DMS 273 (cell line): ENCODE measurements at regions not wholly inside any gene's neighbourhood (a gene's known extent, or its start where the extent isn't known, plus 50 kb on each side); places are given as distances from the start of the nearest gene placed in this dataset.

Experiments used
- DNase-seq: peaks from one replicate; lab custom pipeline; 2025; ENCODE audit not compliant: unreplicated experiment; lab: John Stamatoyannopoulos, UW

GRCh38 chr16:13392341-13392740 lies 490.9 kb downstream of the SHISA9 start:
- DNase-seq = no peak

GRCh38 chr16:13393816-13394215 lies 492.4 kb downstream of the SHISA9 start:
- no peak for DNase-seq

- DNase-seq = no peak
These were observed 493.1 kb downstream of the SHISA9 start for GRCh38 chr16:13394488-13394887.

GRCh38 chr16:13397126-13397525 lies 495.7 kb downstream of the SHISA9 start:
- DNase-seq = no peak

- DNase-seq = no peak
These were observed 500.2 kb downstream of the SHISA9 start for GRCh38 chr16:13401641-13402040.

- no peak for DNase-seq
These were observed 501.2 kb downstream of the SHISA9 start for GRCh38 chr16:13402601-13403000.

GRCh38 chr16:13403326-13403725 lies 501.9 kb downstream of the SHISA9 start:
- no peak for DNase-seq

- no peak for DNase-seq
These were observed 505.8 kb upstream of the ERCC4 start for GRCh38 chr16:13414154-13414553.

GRCh38 chr16:13419589-13419988 lies 500.4 kb upstream of the ERCC4 start:
- DNase-seq = no peak

- DNase-seq = no peak
These were observed 498.2 kb upstream of the ERCC4 start for GRCh38 chr16:13421726-13422125.

- no peak for DNase-seq
These were observed 494.1 kb upstream of the ERCC4 start for GRCh38 chr16:13425836-13426235.

GRCh38 chr16:13426269-13426668 lies 493.7 kb upstream of the ERCC4 start:
- peak; percentile 17 for DNase-seq

- no peak for DNase-seq
These were observed 493.2 kb upstream of the ERCC4 start for GRCh38 chr16:13426736-13427135.

GRCh38 chr16:13427943-13428342 lies 492.0 kb upstream of the ERCC4 start:
- DNase-seq = no peak

- DNase-seq = no peak
These were observed 490.5 kb upstream of the ERCC4 start for GRCh38 chr16:13429416-13429815.

GRCh38 chr16:13435415-13435814 lies 484.5 kb upstream of the ERCC4 start:
- no peak for DNase-seq

- peak; percentile 5 for DNase-seq
These were observed 484.0 kb upstream of the ERCC4 start for GRCh38 chr16:13435873-13436474.

- DNase-seq = no peak
These were observed 483.1 kb upstream of the ERCC4 start for GRCh38 chr16:13436641-13437412.

GRCh38 chr16:13437413-13437795 lies 482.6 kb upstream of the ERCC4 start:
- no peak for DNase-seq

- DNase-seq = no peak
These were observed 481.9 kb upstream of the ERCC4 start for GRCh38 chr16:13438064-13438463.

- no peak for DNase-seq
These were observed 480.2 kb upstream of the ERCC4 start for GRCh38 chr16:13439766-13440165.

- DNase-seq = no peak
These were observed 478.3 kb upstream of the ERCC4 start for GRCh38 chr16:13441675-13442074.

- DNase-seq = no peak
These were observed 471.6 kb upstream of the ERCC4 start for GRCh38 chr16:13448346-13448745.
